ENCODE measurements at regions not wholly inside any gene's neighbourhood (a gene's known extent, or its start where the extent isn't known, plus 50 kb on each side); places are given as distances from the start of the nearest gene placed in this dataset.

- no peak for DNase-seq
Observed at GRCh38 chr10:116792817-116793216, 50.5 kb upstream of the HSPA12A start.

DNA sequence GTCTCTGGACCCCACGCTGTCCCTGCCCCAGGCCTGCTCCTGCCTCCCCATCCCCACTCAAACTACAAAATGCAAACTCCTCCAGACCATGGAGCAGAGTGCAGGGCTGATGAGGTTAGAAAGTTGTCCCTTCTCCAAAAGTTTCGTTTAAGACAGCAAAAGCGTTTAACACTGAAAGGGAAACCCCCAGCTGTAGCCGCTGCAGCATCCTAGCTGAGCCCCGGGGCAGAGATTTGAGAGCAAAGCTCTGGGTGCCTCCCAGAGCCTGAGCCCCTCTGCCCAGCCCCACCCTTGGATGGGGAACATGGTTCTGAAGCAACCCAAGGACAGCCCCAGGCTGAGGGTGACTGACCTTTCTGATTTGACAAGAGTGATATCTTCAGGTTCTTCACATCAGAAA, 52.8 kb upstream of the ENO4 start:
- DNase-seq, result no peak

DNA sequence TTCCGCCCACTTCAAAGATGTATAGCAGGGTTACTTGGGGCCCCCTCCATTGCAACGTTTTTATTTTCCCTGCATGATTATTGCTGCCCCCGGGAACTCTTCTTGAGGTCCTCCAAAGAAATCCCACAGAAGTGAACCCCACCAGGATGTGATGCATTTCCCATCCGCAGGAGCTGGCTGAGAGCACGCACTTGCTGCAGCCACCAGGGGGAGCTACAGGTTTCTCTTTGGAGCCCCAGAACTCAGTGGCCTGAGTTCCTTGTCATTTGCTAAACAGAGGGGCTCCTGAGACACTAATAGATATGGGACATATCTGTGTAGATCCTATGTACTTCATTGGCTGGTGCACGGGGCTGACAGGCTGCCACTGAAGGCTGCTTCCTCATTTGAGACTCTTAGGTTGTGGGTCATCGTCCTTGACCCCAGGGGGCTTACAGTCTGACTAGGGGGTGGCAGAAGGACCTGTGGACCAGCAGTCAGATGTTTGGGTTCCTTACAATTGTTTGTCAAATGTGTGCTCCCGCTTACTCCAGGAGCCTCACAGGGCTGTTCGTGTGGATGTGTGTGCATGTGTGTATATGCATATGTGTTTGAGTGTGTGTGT, 52.3 kb upstream of the ENO4 start:
- DNase-seq, result peak; percentile 60

DNA sequence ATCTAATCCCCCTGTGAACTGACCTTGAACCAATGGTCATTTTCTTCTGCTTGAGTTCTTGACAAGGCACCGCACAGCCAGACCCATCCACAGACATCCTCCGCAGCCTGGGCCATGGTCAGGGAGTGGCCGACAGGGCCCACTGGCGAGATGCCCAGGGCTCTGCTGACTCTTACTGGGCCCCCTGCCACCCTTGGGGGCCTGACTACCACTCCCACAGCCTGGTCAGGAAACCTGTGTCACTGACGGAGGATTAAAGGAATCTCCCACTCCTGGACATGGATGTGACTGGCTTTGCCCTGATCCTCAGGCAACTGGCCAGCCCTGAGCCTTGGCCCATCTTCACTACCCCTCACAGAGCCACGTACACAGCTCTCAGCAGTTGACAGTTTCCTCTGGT, 50.4 kb upstream of the ENO4 start:
- DNase-seq, result no peak

Measured in 8988T (cell line).